GM12878 (cell line): ENCODE measurements at regions not wholly inside any gene's neighbourhood (a gene's known extent, or its start where the extent isn't known, plus 50 kb on each side); places are given as distances from the start of the nearest gene placed in this dataset.

Source experiments
- ATAC-seq: fragments of 200-7000 bp; cut with Tn5 transposase; 3 replicates; pipeline ENCODE4 v1.9.1; 2020; ENCODE audit warnings: mild to moderate bottlenecking, moderate library complexity
- BruUV-seq: library from RNA; stranded (reverse); fragments of 400-500 nt; replicated peaks from 2 replicates; lab custom pipeline; 2021; lab: Mats Ljungman, UMichigan
- CTCF ChIA-PET: fragments of 300-600 bp; sonication (Branson Sonifier 250); formaldehyde crosslinking; extraction: SDS; loops from one replicate; lab custom pipeline; 2021; ENCODE audit warnings: inconsistent platforms; lab: Yijun Ruan, JAX
- POLR2A ChIA-PET: fragments of 350-600 bp; formaldehyde crosslinking; extraction: SDS; loops from one replicate; lab custom pipeline; 2021; ENCODE audit warnings: inconsistent platforms; lab: Charles Lee
- RAD21 ChIA-PET: fragments of 300-600 bp; sonication (Branson Sonifier 250); formaldehyde crosslinking; loops from one replicate; lab custom pipeline; 2023; ENCODE audit warnings: antibody characterized with exemption; ENCODE audit not compliant: unreplicated experiment; lab: Charles Lee
- SMC1A ChIA-PET: fragments of 300-600 bp; sonication (Branson Sonifier 250); formaldehyde crosslinking; loops from one replicate; lab custom pipeline; 2023; ENCODE audit not compliant: unreplicated experiment, uncharacterized antibody; lab: Charles Lee
- DNase-seq: peaks from one replicate; pipeline ENCODE4 v3.0.0-alpha.2; 2011; ENCODE audit warnings: low read depth, low spot score
- FAIRE-seq: peaks from 3 replicates; lab custom pipeline; 2011; peaks lifted over from hg19 to GRCh38; lab: Jason Lieb, UNC
- H2AFZ ChIP-seq: 2 replicates; pipeline ENCODE4 v1.6.0; 2011; ENCODE audit warnings: low read depth, low read length, control low read depth; ENCODE audit not compliant: control insufficient read depth
- H3K27ac ChIP-seq: 2 replicates; pipeline ENCODE4 v1.5.1; 2011; ENCODE audit warnings: control low read depth; ENCODE audit not compliant: control insufficient read depth, insufficient read depth
- H3K27me3 ChIP-seq, 2 experiments: replicated peaks in 1 of 2; 2 replicates each; pipeline versions ENCODE4 v1.6.0 to v1.6.1; 2011; ENCODE audit warnings: low read length in 1 of 2; ENCODE audit not compliant: control insufficient read depth in 2 of 2, insufficient read depth in 2 of 2
- H3K36me3 ChIP-seq, 2 experiments: 2 replicates each; pipeline ENCODE4 v1.5.1; 2011; ENCODE audit warnings: low read length in 1 of 2; ENCODE audit not compliant: control insufficient read depth in 2 of 2, insufficient read depth in 2 of 2
- H3K4me1 ChIP-seq: 2 replicates; pipeline ENCODE4 v1.6.1; 2011; ENCODE audit warnings: mild to moderate bottlenecking, low read length, moderate library complexity, mixed read lengths; ENCODE audit not compliant: control insufficient read depth, insufficient read depth
- H3K4me2 ChIP-seq: 2 replicates; pipeline ENCODE4 v1.6.0; 2011; ENCODE audit warnings: control low read depth; ENCODE audit not compliant: control insufficient read depth, insufficient read depth
- H3K4me3 ChIP-seq: fragments of 200-600 bp; sonication (generic); 2 replicates; pipeline ENCODE4 v1.5.1; 2016
- H3K79me2 ChIP-seq: 2 replicates; pipeline ENCODE4 v1.6.0; 2011; ENCODE audit warnings: low read length; ENCODE audit not compliant: control insufficient read depth, insufficient read depth
- H3K9ac ChIP-seq: 2 replicates; pipeline ENCODE4 v1.8.0; 2011; ENCODE audit warnings: low read length, control low read depth, mixed read lengths; ENCODE audit not compliant: control insufficient read depth, insufficient read depth
- H3K9me3 ChIP-seq: replicated peaks from 3 replicates; pipeline ENCODE4 v1.5.1; 2011; ENCODE audit warnings: mild to moderate bottlenecking, low read length; ENCODE audit not compliant: control insufficient read depth, insufficient read depth
- H4K20me1 ChIP-seq: 2 replicates; pipeline ENCODE4 v1.6.0; 2011; ENCODE audit not compliant: control insufficient read depth, insufficient read depth
- ATF2 ChIP-seq: IDR thresholded peaks from 2 replicates; pipeline ENCODE4 v1.6.1; 2012; ENCODE audit warnings: low read length, inconsistent platforms
- FOS ChIP-seq: IDR thresholded peaks from 3 replicates; pipeline ENCODE4 v1.6.1; 2011; ENCODE audit warnings: borderline replicate concordance; ENCODE audit not compliant: insufficient read length; ENCODE audit errors: extremely low read depth
- MEF2B ChIP-seq: fragments of 450-650 bp; IDR thresholded peaks from 2 replicates; pipeline ENCODE4 v1.6.1; 2018; ENCODE audit warnings: mild to moderate bottlenecking, moderate library complexity; ENCODE audit not compliant: partially characterized antibody, poor library complexity, severe bottlenecking
- SREBF1 ChIP-seq: IDR thresholded peaks from 2 replicates; pipeline ENCODE4 v1.6.1; 2012; ENCODE audit warnings: mild to moderate bottlenecking, low read length
- USF1 ChIP-seq: IDR thresholded peaks from 2 replicates; pipeline ENCODE4 v1.6.1; 2011; ENCODE audit warnings: borderline replicate concordance, low read depth, mild to moderate bottlenecking, moderate library complexity, mixed read lengths, low read length; ENCODE audit not compliant: insufficient read depth; ENCODE audit errors: extremely low read length
- ZNF207 ChIP-seq: fragments of 450-650 bp; IDR thresholded peaks from 2 replicates; pipeline ENCODE4 v1.6.1; 2014; ENCODE audit warnings: antibody characterized with exemption, mild to moderate bottlenecking, borderline replicate concordance
- WGBS: methylation state at CpG from one replicate; pipeline ENCODE4 v1.1.6; 2016; ENCODE audit warnings: low lambda C conversion rate; ENCODE audit not compliant: insufficient replicate concordance, insufficient coverage; ENCODE audit errors: missing lambda C conversion rate; 5-methylcytosine and 5-hydroxymethylcytosine counted together
- in situ Hi-C: fragments of 300-500 bp; cut with MboI; formaldehyde crosslinking; loops from 9 replicates; pipeline ENCODE4 v1.14.3; 2018; ENCODE audit warnings: mixed read lengths
- intact Hi-C: fragments of 100-400 bp; cut with micrococcal nuclease; formaldehyde crosslinking; loops from one replicate; pipeline ENCODE4 v1.14.2; 2022; ENCODE audit not compliant: unreplicated experiment

GRCh38 chr21:25297117-25297516 is 310.2 kb downstream of the MRPL39 start:
- H3K9me3 ChIP-seq = peaks cover 11% of the 10 kb centered on the region
- H3K27me3 ChIP-seq = no peaks in the 10 kb centered on the region
- intact Hi-C loops = loop anchor here (5.0 kb wide), 3 partner anchors 90 to 400 kb away; no protein-coding TSS in a partner anchor
- H3K36me3 ChIP-seq = no peaks in the 10 kb centered on the region
- RAD21 ChIA-PET = no interaction called here
- H2AFZ ChIP-seq = no peak overlapping the region
- H3K4me2 ChIP-seq = no peak overlapping the region
- BruUV-seq = no TSS peak
- CTCF ChIA-PET = no interaction called here
- TF ChIP-seq MEF2B (no peak), SREBF1 (no peak), ZNF207 (no peak), FOS (no peak)
- TF ChIP-seq, all 136 proteins: peak for 0
- no peaks in the 10 kb centered on the region for H4K20me1 ChIP-seq
- no peak overlapping the region for H3K4me3 ChIP-seq
- in situ Hi-C loops = no loop called here
- DNase-seq (no peak), FAIRE-seq (no peak), ATAC-seq (no peak)
- ChIA-PET POLR2A (no interaction called here), SMC1A (interaction anchor here (1.6 to 4.4 kb wide), 2 partner anchors 120 to 123 kb away, joined by 4 to 19 read pairs; no protein-coding TSS in a partner anchor)
- H3K4me1 ChIP-seq = peaks cover 38% of the 10 kb centered on the region
- H3K27ac ChIP-seq = no peak overlapping the region
- no peaks in the 10 kb centered on the region for H3K79me2 ChIP-seq
- 91% methylated on average over 1 of the region's 1 CpG for WGBS
- no peak overlapping the region for H3K9ac ChIP-seq

- H3K9ac ChIP-seq = no peak overlapping the region
- ATAC-seq (no peak), FAIRE-seq (no peak), DNase-seq (no peak)
- ChIA-PET CTCF (no interaction called here), SMC1A (interaction anchor here (1.6 kb wide), 1 partner anchor 122 kb away, joined by 4 read pairs; no protein-coding TSS in a partner anchor), RAD21 (no interaction called here), POLR2A (no interaction called here)
- no peak overlapping the region for H3K27ac ChIP-seq
- 84% methylated on average over 5 of the region's 5 CpGs for WGBS
- H2AFZ ChIP-seq = no peak overlapping the region
- no peak overlapping the region for H3K4me2 ChIP-seq
- peaks cover 32% of the 10 kb centered on the region for H3K4me1 ChIP-seq
- no TSS peak for BruUV-seq
- H3K79me2 ChIP-seq = no peaks in the 10 kb centered on the region
- H3K27me3 ChIP-seq = no peaks in the 10 kb centered on the region
- H3K36me3 ChIP-seq = no peaks in the 10 kb centered on the region
- TF ChIP-seq ATF2 = no peak
- TF ChIP-seq USF1 = peak; percentile 18
- peaks cover 10% of the 10 kb centered on the region for H3K9me3 ChIP-seq
- in situ Hi-C loops (no loop called here), intact Hi-C loops (loop anchor here (5.0 kb wide), 3 partner anchors 91 to 399 kb away; no protein-coding TSS in a partner anchor)
- H4K20me1 ChIP-seq = no peaks in the 10 kb centered on the region
- no peak overlapping the region for H3K4me3 ChIP-seq
Observed at GRCh38 chr21:25296252-25296651, 311.0 kb downstream of the MRPL39 start.
